Gastrocnemius medialis (tissue), 4 donors: ENCODE measurements at regions not wholly inside any gene's neighbourhood (a gene's known extent, or its start where the extent isn't known, plus 50 kb on each side); places are given as distances from the start of the nearest gene placed in this dataset.

Source experiments
- CTCF ChIP-seq, 5 experiments: fragments of 450-650 bp in 3 of 5; fragments of 200-600 bp in 2 of 5; sonication (generic) in 2 of 5; IDR thresholded peaks in 4 of 5; conservative IDR thresholded peaks in 1 of 5; 1 replicate in 4 of 5; 2 replicates in 1 of 5; pipeline ENCODE4 v1.5.1; 2016 to 2019; ENCODE audit warnings: antibody characterized with exemption in 5 of 5, mild to moderate bottlenecking in 3 of 5, moderate library complexity in 3 of 5
- POLR2A ChIP-seq, 2 donors: fragments of 450-650 bp; IDR thresholded peaks; one replicate each; pipeline ENCODE4 v1.6.1; 2017; ENCODE audit warnings: antibody characterized with exemption in 2 of 2, mild to moderate bottlenecking in 2 of 2, moderate library complexity in 2 of 2

- TF ChIP-seq CTCF (IDR thresholded peaks at IDR 0.05 in 4 of 5, conservative IDR thresholded peaks at IDR 0.05 in 1 of 5): no peak
- TF ChIP-seq POLR2A (IDR thresholded peaks at IDR 0.05): no peak
Measured at GRCh38 chr5:8884029-8884428, 661.8 kb downstream of the SEMA5A start.
